ENCODE measurements at regions not wholly inside any gene's neighbourhood (a gene's known extent, or its start where the extent isn't known, plus 50 kb on each side); places are given as distances from the start of the nearest gene placed in this dataset.

DNA sequence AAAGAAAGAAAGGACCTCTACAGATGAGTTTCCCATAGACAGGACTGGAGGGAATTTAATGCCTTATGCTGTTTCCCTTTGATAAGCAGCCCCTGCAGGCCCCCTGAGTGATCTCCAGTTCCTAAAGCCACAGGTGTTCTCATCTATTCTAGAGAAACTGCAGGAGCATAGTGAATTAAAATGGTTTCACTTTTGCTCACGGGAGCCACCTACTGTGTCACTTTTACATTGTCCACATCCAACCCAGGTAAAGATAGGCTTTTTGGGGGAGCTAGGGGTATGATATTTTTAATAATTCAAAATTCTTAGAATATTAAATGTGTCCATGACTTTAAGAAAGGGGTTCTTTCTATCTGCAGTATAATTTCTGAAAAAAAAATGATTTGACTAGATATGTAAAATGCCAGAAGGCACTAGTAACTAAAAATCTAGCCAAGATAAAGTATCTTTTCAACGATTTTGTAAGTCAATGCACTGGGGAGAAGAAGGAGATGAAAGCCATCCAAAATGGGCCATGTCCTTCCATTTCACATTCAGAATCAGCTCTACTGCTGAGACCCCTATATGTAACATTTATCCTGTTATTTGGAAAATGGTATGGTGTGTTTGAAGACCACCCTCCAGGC, 267.3 kb upstream of the DUSP10 start:
- no peaks in the 10 kb centered on the region for H3K27me3 Mint-ChIP-seq (ENCODE audit: low read depth)
- no CpG with 5 or more reads among the region's 2 CpGs for WGBS (ENCODE audit: extremely low coverage, insufficient read length, low lambda C conversion rate)
- H3K56ac ChIP-seq (ENCODE audit: insufficient read length, low read depth, low read length) = no peak overlapping the region
- H2AFZ ChIP-seq (ENCODE audit: low read length) = no peak overlapping the region
- H3K4me1 Mint-ChIP-seq = peaks cover 9 to 11% of the 10 kb centered on the region in 2 experiments; a peak in 3 of 4 replicates
- no peaks in the 10 kb centered on the region for H3K79me1 ChIP-seq (ENCODE audit: insufficient read depth, low read depth, low read length, poor library complexity, severe bottlenecking)
- no peaks in the 10 kb centered on the region for H3K23me2 ChIP-seq (ENCODE audit: insufficient read length, low read depth, low read length, poor library complexity, severe bottlenecking)
- no peak overlapping the region for H2AK5ac ChIP-seq (ENCODE audit: insufficient read length, low read length)
- no peak overlapping the region for H4K5ac ChIP-seq (ENCODE audit: insufficient read length, low read depth, low read length)
- H3K18ac ChIP-seq (ENCODE audit: insufficient read length, low read depth, low read length) = no peak overlapping the region
- TF ChIP-seq CTCF (conservative IDR thresholded peaks at IDR 0.05) = peak; percentile 55
- H3K14ac ChIP-seq (ENCODE audit: insufficient read depth, low read length) = no peak overlapping the region
- no peak overlapping the region for H2BK12ac ChIP-seq (ENCODE audit: insufficient read length, low read depth, low read length)
- no peaks in the 10 kb centered on the region for H3K9me3 ChIP-seq (ENCODE audit: control insufficient read depth, low read depth, low read length)
- no peak overlapping the region for H3T11ph ChIP-seq (ENCODE audit: low read length)
- H4K91ac ChIP-seq (ENCODE audit: insufficient read length, low read depth, low read length) = no peak overlapping the region
- H3K4me2 ChIP-seq (ENCODE audit: insufficient read depth, insufficient read length, low read length) = no peak overlapping the region
- peak overlapping the region in 1 of 3 experiments; percentile 51; a peak in 1 of 7 replicates for H3K27ac Mint-ChIP-seq
- H3K9me3 Mint-ChIP-seq = peaks cover 5 to 10% of the 10 kb centered on the region in 2 experiments
- peak; percentile 38 for DNase-seq
- H2BK120ac ChIP-seq (ENCODE audit: low read depth, low read length, poor library complexity, severe bottlenecking) = no peak overlapping the region
- no peak overlapping the region for H3K9ac ChIP-seq (ENCODE audit: extremely low read depth, insufficient read length, low read length)
- no peak overlapping the region for H3K4ac ChIP-seq (ENCODE audit: low read depth, low read length)
- H3K36me3 Mint-ChIP-seq (ENCODE audit: insufficient read depth in 1 of 3, low read depth in 3 of 3) = peaks cover 0 to 5% (median 4%) of the 10 kb centered on the region in 3 experiments; a peak in 4 of 7 replicates
- H4K20me1 ChIP-seq (ENCODE audit: control insufficient read depth, insufficient read depth, insufficient read length) = no peaks in the 10 kb centered on the region
- no peak overlapping the region for H2BK15ac ChIP-seq (ENCODE audit: low read depth, low read length)
- H3K4me3 Mint-ChIP-seq = no peak overlapping the region
- H3K79me2 ChIP-seq (ENCODE audit: insufficient read depth, low read length) = no peaks in the 10 kb centered on the region
- H3K27ac ChIP-seq (ENCODE audit: insufficient read length, low read depth, low read length) = no peak overlapping the region
- no peaks in the 10 kb centered on the region; the same call in 1 of the 2 replicates for H3K4me1 ChIP-seq (ENCODE audit: insufficient read depth, low read length)
- H3K27me3 ChIP-seq (ENCODE audit: insufficient read depth, low read length) = no peaks in the 10 kb centered on the region
- H3K23ac ChIP-seq (ENCODE audit: insufficient read length, low read depth, low read length) = no peak overlapping the region
- H2BK20ac ChIP-seq (ENCODE audit: low read depth, low read length, poor library complexity, severe bottlenecking) = no peak overlapping the region
- no peak overlapping the region for H4K8ac ChIP-seq (replicated peaks; ENCODE audit: insufficient read length, low read depth, low read length)
- H2BK5ac ChIP-seq (ENCODE audit: insufficient read length, low read length) = no peak overlapping the region
